Mucosa of descending colon (tissue), 3 donors: ENCODE measurements at regions not wholly inside any gene's neighbourhood (a gene's known extent, or its start where the extent isn't known, plus 50 kb on each side); places are given as distances from the start of the nearest gene placed in this dataset.

ENCODE experiments used
- ATAC-seq: fragments of 200-7000 bp; cut with Tn5 transposase; one replicate; pipeline ENCODE4 v1.9.1; 2020; ENCODE audit warnings: mild to moderate bottlenecking, moderate library complexity
- DNase-seq, 3 donors: peaks; one replicate each; pipeline ENCODE4 v3.0.0-alpha.2; 2020
- H3K36me3 ChIP-seq: fragments of 200-600 bp; one replicate; pipeline ENCODE4 v1.8.0; 2021; ENCODE audit warnings: low read depth, mild to moderate bottlenecking
- H3K4me1 ChIP-seq: fragments of 200-600 bp; one replicate; pipeline ENCODE4 v1.8.0; 2021; ENCODE audit warnings: low read depth, mild to moderate bottlenecking
- H3K4me3 ChIP-seq: fragments of 200-600 bp; one replicate; pipeline ENCODE4 v1.8.0; 2021; ENCODE audit warnings: mild to moderate bottlenecking
- H3K9me3 ChIP-seq: fragments of 200-600 bp; one replicate; pipeline ENCODE4 v1.8.0; 2021; ENCODE audit warnings: mild to moderate bottlenecking
- CTCF ChIP-seq: fragments of 200-600 bp; IDR thresholded peaks from one replicate; pipeline ENCODE4 v1.8.0; 2022; ENCODE audit warnings: antibody characterized with exemption, mild to moderate bottlenecking
- intact Hi-C, 2 donors: fragments of 100-400 bp; cut with DNase I in 1 of 2; cut with micrococcal nuclease in 1 of 2; formaldehyde crosslinking; loops; one replicate each; pipeline versions ENCODE4 v1.11.0 to v1.11.1; 2022; cut with DNase I, micrococcal nuclease
- donor health status: DM: no; HTN: no; CAD: no; lungs with moderate emphysema.
- donor health status: DM: no; HTN: no; CAD: no.
- donor health status: DM: no; HTN: yes; CAD: no.

GRCh38 chr18:33803636-33804035 lies 225.6 kb downstream of the ASXL3 start:
- Histone ChIP-seq H3K36me3 (no peaks in the 10 kb centered on the region), H3K9me3 (no peaks in the 10 kb centered on the region), H3K4me1 (peaks cover 4% of the 10 kb centered on the region), H3K4me3 (no peak overlapping the region)
- DNase-seq (no peak), ATAC-seq (no peak)
- intact Hi-C loops, result no loop called here
- TF ChIP-seq CTCF, result no peak

DNA sequence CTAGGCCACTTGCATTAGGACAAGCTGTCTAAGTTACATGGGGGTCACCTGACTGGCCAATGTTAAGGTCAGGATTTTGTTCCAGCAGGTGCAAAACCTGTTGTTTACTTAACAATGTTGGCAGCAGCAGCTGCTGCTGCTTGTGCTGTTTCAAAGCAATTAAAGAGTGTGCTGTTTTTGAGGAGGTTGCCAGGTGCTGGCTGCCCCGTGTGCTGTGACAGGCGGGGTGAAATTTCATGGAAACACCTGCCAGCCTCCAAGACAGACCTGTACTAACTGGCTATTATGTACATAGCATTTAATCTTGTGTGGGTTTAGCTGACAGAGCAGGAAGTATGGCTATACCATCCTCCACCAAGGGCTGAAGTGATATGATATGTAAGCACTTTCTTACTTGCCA lies 224.9 kb downstream of the ASXL3 start:
- Histone ChIP-seq H3K4me1 (peaks cover 4% of the 10 kb centered on the region), H3K4me3 (no peak overlapping the region), H3K36me3 (no peaks in the 10 kb centered on the region), H3K9me3 (no peaks in the 10 kb centered on the region)
- TF ChIP-seq CTCF, result no peak
- DNase-seq (peak; percentile 68 to 77 (median 73)), ATAC-seq (peak; percentile 99)
- intact Hi-C loops, result no loop called here
